ENCODE measurements at regions not wholly inside any gene's neighbourhood (a gene's known extent, or its start where the extent isn't known, plus 50 kb on each side); places are given as distances from the start of the nearest gene placed in this dataset.

DNA sequence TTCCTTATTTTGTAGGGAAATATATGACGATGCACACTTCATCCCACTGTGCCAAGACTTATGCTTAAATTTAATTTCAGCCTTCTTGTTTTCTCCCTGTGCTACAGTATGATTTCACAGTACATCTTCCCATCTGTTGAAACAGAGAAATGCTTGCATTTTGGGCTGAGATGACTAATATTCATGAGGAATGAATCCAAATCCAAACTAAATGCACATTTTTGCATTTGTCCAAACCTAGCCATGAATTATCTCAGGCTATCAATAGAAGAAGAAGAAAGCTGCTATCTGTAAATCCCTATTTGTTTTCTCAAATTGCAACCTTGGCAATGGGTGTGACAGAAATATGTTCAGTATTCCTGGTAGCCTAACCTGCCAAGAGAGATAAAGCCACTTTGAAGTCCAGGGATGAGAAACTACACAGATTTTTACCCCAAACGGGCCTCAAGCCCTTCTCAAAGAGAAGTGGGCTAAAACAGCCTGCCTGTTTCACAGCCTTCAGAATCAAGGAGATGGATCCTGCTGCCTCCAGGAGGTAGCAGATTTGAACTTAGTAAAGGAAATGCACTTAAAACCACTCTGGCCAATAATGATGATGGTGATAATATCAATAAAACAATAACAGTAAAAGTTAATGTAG, 306.9 kb upstream of the NT5C1B start (continued):
- TF ChIP-seq, protein P1, sequence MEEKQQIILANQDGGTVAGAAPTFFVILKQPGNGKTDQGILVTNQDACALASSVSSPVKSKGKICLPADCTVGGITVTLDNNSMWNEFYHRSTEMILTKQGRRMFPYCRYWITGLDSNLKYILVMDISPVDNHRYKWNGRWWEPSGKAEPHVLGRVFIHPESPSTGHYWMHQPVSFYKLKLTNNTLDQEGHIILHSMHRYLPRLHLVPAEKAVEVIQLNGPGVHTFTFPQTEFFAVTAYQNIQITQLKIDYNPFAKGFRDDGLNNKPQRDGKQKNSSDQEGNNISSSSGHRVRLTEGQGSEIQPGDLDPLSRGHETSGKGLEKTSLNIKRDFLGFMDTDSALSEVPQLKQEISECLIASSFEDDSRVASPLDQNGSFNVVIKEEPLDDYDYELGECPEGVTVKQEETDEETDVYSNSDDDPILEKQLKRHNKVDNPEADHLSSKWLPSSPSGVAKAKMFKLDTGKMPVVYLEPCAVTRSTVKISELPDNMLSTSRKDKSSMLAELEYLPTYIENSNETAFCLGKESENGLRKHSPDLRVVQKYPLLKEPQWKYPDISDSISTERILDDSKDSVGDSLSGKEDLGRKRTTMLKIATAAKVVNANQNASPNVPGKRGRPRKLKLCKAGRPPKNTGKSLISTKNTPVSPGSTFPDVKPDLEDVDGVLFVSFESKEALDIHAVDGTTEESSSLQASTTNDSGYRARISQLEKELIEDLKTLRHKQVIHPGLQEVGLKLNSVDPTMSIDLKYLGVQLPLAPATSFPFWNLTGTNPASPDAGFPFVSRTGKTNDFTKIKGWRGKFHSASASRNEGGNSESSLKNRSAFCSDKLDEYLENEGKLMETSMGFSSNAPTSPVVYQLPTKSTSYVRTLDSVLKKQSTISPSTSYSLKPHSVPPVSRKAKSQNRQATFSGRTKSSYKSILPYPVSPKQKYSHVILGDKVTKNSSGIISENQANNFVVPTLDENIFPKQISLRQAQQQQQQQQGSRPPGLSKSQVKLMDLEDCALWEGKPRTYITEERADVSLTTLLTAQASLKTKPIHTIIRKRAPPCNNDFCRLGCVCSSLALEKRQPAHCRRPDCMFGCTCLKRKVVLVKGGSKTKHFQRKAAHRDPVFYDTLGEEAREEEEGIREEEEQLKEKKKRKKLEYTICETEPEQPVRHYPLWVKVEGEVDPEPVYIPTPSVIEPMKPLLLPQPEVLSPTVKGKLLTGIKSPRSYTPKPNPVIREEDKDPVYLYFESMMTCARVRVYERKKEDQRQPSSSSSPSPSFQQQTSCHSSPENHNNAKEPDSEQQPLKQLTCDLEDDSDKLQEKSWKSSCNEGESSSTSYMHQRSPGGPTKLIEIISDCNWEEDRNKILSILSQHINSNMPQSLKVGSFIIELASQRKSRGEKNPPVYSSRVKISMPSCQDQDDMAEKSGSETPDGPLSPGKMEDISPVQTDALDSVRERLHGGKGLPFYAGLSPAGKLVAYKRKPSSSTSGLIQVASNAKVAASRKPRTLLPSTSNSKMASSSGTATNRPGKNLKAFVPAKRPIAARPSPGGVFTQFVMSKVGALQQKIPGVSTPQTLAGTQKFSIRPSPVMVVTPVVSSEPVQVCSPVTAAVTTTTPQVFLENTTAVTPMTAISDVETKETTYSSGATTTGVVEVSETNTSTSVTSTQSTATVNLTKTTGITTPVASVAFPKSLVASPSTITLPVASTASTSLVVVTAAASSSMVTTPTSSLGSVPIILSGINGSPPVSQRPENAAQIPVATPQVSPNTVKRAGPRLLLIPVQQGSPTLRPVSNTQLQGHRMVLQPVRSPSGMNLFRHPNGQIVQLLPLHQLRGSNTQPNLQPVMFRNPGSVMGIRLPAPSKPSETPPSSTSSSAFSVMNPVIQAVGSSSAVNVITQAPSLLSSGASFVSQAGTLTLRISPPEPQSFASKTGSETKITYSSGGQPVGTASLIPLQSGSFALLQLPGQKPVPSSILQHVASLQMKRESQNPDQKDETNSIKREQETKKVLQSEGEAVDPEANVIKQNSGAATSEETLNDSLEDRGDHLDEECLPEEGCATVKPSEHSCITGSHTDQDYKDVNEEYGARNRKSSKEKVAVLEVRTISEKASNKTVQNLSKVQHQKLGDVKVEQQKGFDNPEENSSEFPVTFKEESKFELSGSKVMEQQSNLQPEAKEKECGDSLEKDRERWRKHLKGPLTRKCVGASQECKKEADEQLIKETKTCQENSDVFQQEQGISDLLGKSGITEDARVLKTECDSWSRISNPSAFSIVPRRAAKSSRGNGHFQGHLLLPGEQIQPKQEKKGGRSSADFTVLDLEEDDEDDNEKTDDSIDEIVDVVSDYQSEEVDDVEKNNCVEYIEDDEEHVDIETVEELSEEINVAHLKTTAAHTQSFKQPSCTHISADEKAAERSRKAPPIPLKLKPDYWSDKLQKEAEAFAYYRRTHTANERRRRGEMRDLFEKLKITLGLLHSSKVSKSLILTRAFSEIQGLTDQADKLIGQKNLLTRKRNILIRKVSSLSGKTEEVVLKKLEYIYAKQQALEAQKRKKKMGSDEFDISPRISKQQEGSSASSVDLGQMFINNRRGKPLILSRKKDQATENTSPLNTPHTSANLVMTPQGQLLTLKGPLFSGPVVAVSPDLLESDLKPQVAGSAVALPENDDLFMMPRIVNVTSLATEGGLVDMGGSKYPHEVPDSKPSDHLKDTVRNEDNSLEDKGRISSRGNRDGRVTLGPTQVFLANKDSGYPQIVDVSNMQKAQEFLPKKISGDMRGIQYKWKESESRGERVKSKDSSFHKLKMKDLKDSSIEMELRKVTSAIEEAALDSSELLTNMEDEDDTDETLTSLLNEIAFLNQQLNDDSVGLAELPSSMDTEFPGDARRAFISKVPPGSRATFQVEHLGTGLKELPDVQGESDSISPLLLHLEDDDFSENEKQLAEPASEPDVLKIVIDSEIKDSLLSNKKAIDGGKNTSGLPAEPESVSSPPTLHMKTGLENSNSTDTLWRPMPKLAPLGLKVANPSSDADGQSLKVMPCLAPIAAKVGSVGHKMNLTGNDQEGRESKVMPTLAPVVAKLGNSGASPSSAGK (IDR thresholded peaks at IDR 0.05): no peak
- no peak for TF ChIP-seq ZKSCAN1 (IDR thresholded peaks at IDR 0.05; ENCODE audit: low read depth, low read length)
- TF ChIP-seq, protein P2, sequence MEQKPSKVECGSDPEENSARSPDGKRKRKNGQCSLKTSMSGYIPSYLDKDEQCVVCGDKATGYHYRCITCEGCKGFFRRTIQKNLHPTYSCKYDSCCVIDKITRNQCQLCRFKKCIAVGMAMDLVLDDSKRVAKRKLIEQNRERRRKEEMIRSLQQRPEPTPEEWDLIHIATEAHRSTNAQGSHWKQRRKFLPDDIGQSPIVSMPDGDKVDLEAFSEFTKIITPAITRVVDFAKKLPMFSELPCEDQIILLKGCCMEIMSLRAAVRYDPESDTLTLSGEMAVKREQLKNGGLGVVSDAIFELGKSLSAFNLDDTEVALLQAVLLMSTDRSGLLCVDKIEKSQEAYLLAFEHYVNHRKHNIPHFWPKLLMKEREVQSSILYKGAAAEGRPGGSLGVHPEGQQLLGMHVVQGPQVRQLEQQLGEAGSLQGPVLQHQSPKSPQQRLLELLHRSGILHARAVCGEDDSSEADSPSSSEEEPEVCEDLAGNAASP (IDR thresholded peaks at IDR 0.05): no peak
- TF ChIP-seq TEAD2 (tag; IDR thresholded peaks at IDR 0.05): no peak
- TF ChIP-seq FIP1L1 (IDR thresholded peaks at IDR 0.05; ENCODE audit: low read depth, low read length, poor library complexity, severe bottlenecking): no peak
- no peak for TF ChIP-seq CHCHD3 (CRISPR knock-in tag; IDR thresholded peaks at IDR 0.05)
